Inflammatory macrophage treated with lipopolysaccharide for 4 hours (primary cell): ENCODE measurements at regions not wholly inside any gene's neighbourhood (a gene's known extent, or its start where the extent isn't known, plus 50 kb on each side); places are given as distances from the start of the nearest gene placed in this dataset.

Source experiments
- DNase-seq: peaks from one replicate; pipeline ENCODE4 v3.0.0-alpha.2; 2020

DNA sequence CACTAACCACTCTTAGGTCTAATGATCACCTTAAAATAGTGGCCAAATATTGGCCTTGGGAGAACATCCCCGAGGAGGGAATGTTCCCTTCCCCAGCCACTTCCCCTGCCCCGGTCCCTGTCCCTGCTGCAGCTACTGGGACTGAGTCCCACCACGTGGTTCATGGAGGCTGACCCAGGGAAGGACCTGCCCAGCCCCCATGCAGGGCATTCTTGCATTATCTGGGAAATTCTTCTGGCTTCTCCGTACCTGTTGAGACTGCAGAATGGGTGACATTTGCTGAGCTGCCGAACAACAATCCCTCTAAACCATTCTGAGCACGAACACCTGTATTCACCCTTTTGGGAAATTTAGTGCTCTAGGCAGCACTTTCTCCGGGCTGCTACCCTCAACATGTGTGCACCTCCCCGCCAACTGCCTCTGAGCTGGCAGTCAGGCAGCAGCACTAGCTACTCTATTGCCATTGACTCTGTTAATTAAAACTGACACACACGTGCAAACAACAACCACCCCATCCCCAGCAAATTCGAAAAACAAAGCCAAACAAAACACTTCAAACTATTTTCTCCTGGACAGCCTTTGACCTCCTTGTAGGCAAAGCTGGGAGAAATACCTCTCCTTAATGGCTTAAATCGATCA lies 567.4 kb upstream of the MKI67 start:
- DNase-seq, result no peak

DNA sequence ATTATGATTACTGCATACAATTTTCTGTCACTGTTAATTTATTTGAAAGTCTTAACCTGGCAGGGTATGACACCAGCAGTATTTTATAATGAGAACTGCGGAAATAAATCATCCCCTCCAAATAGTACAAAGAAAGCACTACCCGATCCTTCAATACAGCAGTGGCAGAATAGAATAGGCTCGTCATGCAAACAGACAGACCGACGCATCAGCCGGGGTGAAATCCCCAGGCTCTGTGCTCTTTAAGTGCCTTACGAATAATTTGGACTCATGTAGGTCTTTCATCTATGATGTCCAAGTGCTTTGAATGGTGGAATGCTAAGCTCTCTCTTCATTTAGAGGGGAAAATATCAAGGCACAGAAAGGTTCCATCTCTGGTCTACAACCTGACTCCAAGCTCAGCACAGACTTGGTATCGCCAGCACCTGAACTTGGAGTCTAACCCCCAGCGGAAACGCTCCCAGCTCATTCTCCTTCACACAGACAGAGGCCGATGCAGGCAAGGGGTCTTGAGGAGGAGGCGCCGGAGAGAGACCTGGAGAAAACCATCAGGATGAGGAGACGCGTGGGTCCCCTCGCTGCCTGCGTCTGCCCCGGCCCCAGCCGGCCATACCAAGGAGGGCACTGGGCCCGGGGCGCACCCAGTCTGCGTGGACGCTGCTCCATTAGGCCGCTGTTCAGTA lies 568.1 kb upstream of the MKI67 start:
- no peak for DNase-seq

DNA sequence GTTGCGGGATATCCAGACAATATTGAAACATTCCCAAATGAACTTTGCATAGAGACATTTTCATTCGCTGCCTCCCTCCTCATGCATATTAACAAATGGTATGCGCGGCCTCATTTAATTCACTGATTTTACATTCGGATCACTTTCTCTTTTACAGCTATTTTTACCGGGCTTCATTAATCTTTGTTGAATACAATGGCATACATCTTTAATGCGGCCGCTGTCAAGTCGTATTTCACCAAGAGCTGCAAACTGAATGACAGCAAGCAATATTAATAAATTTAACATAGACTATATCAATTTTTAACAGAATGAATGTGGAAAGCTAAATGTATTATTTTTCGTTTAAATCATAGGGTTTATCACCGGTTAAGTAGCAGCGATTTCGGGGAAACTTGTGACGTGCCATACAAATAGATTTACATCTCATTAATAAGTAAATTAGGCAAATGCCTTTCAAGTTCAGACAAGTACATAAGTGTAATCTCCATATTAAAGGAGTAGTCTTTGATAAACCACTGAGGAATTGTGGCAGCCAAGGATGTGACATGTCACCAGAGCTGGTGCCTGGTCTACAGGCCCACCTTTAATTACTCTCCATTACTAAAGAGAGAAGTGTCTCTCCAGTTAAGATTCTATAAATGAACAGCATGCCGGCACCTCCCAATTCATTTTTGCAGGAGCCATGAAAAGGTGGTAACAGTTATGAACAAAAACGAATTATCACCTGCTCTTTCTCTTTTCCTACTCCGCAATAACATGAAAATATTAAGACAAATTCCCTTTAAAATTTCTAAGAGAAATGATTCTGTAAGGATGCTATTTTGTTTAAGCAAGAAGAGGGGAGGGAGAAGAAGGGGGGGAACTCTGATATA lies 568.9 kb upstream of the MKI67 start:
- no peak for DNase-seq

DNA sequence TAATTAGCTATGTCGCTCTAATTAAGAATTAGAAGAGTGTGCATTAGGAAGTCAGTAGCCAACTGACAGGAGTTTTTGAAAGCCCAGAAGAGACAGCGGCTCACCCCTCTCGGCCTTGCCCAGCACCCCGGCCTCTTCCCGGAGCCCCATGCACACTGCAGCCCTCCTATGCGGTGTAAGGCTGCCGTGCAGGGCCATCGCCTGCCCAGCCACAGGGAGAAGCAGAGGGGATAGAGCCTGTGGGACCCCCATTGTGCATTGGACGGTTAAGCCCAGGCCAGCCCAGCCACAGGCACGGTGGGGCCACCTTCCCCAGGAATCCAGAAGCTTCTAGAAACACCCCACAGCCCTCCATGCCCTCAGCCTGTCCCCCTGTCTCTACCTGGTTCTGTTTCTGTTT lies 569.7 kb upstream of the MKI67 start:
- no peak for DNase-seq

DNA sequence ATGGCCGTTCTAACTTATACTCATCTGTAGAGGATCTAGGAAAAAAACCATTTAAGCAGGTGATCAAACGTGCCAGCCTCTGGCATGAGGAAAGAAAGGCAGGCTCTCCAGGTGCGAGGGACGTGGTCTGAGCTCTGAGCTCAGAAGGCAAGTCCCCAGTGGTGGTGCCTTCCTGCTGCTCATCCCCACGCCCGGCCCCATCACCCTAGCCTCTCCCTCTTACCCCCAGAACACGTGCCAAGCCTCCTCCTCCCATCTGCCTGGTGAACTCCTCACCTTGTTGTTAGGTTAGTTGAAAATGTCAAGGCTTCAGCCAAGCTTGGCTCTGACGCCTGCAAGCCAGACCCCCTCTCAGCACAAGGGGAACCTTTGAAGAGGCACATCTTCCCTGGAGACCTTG lies 571.2 kb upstream of the MKI67 start:
- DNase-seq, result no peak

DNA sequence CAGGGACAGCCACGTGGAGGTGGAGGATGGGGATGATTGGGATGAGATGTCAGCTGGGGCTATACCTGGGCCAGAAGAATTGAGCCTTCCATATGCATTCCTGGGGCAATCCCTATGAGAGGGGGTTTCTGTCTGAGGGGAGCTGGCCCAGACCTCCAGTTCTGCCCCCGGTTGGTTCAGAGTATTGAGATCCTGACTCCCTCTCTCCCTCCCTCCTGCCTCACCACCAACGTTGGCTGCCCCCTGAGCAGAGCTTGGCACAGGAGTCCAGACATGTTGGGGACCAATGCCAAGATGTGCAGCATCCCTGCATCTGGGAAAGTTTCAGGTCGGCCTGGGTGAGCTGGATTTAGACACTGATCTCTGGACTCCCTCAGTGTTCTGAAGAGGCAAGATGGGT lies 575.2 kb upstream of the MKI67 start:
- no peak for DNase-seq

DNA sequence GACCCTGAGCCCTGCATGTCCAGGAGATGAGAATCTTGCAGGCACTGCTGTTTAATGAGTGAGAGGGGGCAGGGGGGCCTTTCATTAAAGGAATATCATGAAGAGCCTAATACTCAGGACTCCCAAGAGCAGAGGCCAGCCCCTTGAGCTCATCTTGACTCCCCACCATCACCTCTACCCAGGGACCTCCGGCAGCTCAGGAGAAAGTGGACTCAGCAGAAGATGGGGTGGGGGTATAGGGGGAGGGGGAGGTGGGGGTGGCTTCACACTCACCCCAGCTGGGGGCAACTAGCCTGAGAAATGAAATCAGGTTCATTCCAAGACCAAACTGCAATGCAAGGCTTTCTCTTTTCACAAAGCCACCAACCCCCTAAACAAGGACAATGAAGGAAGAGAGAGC lies 575.6 kb upstream of the MKI67 start:
- no peak for DNase-seq

DNA sequence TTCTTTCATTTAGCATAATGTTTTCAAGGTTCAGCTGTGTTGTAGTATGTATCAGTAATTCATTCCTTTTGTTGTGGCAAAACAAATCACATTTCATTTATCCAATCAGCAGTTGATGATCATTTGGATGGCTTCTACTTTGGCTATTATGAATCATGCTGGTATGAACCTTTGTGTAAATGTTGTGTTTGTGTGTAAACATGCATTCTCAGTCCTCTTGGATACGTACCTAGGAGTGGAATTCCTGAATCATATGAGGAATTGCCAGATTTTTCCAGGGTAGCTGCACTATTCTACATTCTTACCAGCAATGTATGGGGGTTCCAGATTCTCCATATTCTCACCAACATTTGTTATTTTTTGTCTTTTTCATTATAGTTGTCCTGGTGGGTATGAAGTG lies 578.5 kb upstream of the MKI67 start:
- no peak for DNase-seq

DNA sequence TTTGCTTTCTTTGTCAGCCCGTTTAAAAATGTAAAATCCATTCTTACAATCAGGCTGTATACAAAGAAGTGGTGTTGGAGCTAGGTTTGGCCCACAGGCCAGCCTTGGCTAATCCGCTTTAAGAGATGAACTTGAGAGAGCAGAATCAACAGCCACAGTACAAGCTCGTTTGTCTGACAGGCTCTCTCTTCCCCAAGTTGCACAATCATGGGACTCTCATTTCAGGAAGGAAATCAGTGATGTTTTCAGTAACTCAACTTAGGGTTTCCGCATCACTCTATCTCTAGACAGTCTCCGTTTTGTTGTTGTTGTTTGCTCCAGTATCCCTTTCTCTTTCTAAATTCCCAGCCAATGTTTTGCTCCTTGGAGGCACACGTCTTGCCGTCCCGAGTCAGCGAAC lies 582.0 kb upstream of the MKI67 start:
- DNase-seq, result no peak

DNA sequence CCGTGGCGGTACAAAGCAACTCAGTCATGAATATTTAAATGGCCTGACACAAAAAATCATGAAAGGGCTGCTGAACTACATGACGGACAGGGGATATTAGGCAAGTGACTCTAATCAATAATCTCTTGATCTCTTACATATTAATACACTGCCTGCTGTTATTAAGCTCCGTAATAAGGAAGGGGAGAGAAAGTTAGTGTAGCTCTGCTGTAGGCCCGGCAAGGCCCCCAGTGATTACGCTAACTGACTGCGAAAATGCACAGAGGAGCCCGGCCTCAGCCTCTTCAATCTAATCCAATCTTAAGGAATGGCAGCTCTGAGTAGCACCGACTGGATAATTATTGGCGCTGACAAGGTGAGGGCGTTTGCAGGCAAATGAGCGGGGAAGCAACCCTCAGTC lies 583.5 kb upstream of the MKI67 start:
- DNase-seq, result no peak

DNA sequence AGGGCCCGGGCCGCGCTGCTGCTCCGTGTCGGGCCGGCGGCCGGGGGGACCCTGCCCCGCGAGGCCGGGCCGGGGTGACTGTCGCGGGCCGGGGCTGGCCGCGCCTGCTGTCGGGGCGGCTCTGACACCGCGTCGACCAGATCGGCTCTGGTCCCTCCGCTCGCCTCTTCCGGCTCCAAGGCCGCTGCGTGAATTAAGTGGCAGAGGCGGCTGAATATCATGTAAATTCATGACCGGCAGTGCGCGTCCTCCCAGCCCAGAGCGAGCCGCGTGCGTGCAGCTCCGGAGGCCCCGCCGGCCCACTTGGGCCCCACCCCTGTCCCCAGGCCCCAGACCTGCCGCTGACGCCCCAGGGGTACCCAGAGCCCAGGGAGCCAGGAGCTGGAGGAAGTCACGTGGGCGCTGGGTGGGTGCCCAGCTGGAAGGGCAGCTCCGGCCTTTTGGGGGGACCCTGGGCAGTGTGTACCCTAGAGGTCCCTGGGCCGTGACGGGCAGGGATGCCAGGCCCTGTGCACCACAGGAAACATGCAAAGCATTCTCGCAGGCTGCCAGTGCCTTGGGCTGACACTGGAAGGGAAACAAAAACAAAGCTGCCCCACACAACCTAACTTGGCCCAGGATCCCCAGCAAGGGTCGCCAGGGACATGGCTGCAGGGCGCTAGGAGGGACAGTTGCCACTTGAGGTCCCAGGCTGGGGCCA lies 584.0 kb upstream of the MKI67 start:
- no peak for DNase-seq

DNA sequence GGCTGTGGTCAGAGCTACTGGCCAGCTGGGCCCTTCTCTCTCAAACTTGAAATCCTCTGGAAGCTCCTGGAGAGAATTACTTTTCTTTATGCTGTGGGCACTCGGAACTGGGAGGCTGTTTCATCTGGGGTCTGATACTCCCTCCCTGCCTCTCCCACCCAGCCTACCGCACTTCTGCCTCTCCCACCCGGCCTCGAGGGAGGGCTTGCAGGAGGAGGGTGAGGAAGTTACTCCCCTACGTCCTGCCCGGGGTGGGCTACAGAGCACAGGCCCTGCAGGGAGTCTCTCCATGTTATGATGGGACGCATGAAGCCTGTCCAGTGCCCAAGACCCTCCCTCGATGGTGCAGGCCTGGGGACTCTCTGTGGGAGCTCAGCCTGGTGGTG lies 584.6 kb upstream of the MKI67 start:
- no peak for DNase-seq

DNA sequence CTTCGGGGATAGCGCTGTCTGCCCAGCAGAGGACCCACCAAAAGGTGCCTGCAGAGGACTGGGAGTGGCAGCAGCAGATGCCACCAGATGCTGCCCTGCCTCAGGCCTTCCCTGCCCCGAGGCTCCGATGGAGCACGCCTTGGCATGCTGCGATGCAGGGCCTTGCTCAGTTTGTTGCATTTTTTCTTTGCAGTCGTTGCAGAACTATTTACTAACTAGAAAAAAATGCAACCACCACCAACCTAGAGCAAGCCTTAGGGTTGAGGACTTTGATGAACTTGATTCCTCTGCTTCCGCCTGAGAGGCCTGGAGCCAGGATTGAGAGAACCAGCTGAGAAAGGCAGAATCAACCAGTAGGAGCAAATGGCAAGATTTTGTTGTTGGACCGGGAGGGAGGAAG lies 585.6 kb upstream of the MKI67 start:
- no peak for DNase-seq

DNA sequence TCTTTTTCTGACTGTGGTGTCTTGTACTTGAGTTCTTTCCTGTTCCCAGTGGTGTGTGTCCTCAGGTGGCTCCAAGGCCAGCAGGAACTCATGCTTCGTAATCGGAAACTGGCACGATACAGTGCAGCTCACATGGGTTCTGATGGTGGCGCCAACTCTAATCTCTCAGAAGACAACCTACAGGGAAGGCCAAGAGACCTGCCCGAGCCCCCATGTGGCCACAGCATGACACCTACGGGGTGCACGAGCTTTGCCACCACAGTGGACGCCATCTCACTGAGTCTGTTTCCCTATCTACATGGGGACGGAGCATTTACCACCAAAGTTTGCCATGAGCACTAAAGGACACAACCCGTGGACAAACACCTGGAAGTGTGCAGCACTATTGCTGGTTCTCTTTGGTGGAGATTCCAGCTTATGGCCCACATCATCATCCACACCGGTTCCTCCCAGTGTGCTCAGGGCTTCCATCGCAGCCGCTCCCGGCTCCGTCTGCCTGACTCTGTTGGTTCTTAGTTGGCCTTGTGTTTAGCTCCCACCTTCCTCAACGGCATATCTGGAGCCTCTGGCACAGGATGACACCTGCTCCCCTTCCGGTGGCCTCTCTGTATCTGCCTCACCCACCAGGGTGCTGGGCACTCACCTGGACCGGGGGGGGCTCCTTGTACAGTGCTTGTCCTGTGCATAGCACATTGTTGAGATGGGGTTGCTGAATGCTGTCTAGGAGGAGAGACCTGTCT lies 586.6 kb upstream of the MKI67 start:
- no peak for DNase-seq

DNA sequence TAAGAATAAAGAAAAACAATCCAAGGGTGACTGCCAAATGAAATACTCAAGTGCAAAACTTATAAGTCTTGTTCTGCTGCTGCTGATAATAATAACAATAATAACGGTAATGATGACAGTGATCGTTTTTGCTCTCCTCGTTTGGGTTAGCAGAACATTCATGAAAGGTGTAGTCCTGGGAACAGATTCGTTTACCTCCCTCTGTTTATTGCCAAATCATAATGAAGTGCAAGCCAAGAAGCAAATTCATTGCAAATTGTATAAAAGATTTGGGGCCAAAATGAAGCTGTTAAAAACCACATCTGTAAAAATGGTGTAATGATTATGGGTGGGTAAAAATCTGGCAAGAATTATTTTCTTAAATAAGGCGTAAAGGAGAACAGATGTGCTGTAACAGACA lies 587.2 kb upstream of the MKI67 start:
- DNase-seq, result no peak

DNA sequence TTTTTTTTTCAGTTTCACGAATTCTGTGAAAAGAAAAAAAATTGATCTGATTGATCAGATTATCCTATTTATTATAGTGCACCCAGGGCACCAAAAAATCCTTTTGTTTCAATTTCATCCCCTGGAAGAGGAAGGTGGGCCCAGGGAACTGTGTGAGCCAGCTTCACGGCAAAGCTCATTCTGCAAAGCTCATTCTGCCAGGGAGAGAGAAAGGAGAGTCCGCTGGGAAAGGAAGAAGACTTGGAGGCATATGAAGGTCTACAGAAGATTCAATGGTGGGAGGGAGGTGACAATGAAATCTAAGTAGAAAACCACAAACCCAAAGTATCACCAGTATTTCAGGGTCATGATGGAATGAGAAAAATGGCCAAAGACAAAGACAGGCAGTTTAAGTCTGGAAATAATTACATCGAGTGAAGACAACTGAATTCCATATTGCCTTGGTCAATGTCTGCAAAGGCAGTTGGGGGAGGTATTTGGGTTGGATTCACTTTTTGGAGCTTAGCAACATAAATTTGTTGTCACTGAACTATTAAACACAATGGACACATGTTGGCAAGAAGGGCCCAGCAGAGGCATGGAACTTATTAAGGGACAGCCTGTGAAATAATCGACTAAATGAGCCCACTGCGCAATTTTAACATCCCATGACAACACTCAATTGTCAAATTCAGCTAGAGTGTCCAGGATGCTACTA lies 587.8 kb upstream of the MKI67 start:
- no peak for DNase-seq

DNA sequence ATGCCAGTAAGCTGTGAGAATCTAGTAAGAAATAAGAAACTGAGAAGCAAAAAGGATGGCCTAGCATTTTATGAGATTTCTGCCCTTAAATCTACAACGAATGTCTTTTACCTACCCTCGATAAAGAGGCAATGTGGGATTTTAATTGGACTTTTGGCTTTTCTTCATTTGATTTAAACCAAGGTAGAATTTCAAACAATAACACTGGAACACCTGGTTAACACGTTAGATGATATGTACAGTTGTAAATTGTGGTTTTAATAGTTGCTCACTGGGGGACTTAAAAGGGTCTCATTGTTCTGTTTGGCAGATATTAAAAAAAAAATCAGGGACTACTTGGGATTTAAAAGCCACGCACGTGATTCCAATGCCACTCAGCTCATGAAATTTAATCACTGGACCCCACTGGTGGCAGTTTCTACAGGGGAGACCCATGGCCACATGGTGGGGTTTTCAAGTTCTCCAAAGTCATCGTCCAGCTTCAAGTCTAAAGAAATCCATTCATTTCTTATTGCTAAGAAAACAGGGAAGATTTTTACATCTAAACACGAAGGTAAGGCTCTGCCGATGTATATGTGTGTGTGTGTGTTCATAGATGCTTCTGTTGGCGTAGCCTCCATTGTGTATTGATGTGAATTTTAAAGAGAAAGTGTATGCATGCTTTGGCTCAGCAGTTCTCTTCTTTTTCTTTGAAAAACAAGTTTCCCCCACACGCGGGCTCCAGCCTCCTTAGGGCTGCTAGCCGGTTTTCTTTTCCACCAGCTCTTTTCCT lies 588.6 kb upstream of the MKI67 start:
- DNase-seq, result no peak

DNA sequence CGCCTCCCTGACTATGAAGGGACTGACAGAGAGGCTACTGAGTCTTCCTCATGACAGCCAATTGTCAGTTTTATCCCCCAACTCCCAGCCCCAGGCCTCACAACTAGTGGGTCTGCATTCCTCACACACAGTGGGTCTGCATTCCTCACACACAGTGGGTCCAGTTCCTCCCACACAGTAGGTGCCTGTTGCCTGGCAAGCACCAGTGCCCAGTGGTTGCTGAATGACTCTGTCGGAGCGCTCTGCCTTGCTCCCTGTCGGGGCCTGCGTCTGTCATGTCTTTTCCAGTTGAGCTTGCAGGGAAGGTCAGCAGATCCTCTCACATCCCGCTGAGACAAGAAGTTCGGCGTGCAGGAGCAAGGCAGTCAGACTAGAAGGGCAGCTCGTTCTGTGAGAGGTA lies 590.0 kb upstream of the MKI67 start:
- DNase-seq, result no peak

DNA sequence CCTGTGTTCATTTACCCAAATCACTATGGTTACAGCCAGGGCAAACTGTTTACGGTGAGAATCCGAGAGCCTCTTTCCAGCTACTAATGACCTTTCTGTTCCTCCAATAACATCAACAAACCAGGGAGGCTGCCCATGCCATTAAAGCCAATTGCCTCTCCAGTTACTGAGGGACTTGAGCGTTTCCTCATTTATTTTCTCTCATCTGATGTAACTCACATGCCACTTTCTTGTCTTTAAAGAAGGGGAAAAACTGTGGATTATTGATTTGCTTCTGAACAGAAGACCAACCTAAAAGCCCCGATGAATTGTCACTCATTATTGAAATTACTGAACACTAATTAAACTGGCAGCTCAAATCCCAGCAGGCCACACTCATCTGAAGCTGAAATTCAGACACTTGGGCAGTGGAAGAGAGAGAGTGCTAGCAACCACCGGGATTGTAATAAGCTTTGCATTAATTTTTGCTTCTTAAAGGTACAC lies 595.8 kb upstream of the MKI67 start:
- DNase-seq, result no peak

DNA sequence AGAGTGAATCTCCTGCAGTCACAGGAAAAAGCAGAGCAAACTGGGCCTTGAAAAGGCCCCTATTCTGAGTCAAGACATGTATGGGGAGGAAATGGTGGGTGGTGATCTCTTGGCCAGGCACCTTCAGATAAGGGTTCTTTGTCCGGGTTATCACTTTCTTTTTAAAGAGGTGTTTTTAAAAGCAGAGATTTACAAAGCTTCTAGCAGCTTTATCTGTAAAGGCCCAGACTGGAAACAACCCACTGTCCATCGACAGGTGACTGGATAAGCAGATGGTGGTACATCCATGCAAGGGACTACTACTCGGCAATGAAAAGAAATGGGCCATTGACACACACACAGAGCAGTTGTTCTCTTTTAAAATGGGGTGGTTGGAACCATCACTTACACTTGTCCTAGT lies 596.7 kb upstream of the MKI67 start:
- no peak for DNase-seq

DNA sequence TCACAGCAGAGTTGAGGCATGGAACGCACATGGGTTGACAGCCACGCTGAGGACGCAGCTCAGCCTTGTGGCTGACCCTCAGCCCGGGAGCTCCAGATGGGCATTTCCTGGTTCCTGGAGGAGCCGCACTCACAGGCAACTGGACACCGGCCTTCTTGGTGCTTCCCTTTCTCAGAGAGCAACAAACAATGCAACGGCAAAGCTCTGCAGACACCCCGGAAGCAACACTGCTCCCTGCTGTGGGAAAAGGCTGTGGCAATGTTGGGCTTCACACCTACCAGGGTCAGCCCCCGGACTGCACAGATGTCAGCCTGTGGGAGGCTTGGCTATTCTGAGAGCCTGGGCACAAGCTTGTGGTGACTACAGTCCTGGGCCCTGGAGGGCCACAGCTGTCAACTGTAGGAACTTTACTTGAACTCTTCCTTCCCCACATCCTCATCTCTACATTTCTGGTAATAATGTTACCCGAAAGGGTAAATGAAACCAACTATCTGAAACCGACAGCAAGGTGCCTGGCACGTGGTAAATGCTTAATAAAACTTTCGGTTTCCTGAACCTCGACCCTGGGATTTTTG lies 597.5 kb upstream of the MKI67 start:
- DNase-seq, result no peak
